Nephron progenitor cell (in vitro differentiated cells): ENCODE measurements at regions not wholly inside any gene's neighbourhood (a gene's known extent, or its start where the extent isn't known, plus 50 kb on each side); places are given as distances from the start of the nearest gene placed in this dataset.

Experiments used
- DNase-seq: peaks from one replicate; pipeline ENCODE4 v3.0.0; 2021
- H3K27ac Mint-ChIP-seq: 2 replicates; pipeline ENCODE4 v1.8.0; 2021; ENCODE audit warnings: mild to moderate bottlenecking, moderate library complexity, mixed read lengths
- H3K27me3 Mint-ChIP-seq: 2 replicates; pipeline ENCODE4 v1.8.0; 2021; ENCODE audit warnings: mild to moderate bottlenecking, low read depth, mixed read lengths; ENCODE audit not compliant: poor library complexity
- H3K36me3 Mint-ChIP-seq: 2 replicates; pipeline ENCODE4 v1.8.0; 2021; ENCODE audit warnings: low read depth, mixed read lengths
- H3K4me1 Mint-ChIP-seq: 2 replicates; pipeline ENCODE4 v1.8.0; 2021; ENCODE audit warnings: mixed read lengths
- H3K4me3 Mint-ChIP-seq: 2 replicates; pipeline ENCODE4 v1.8.0; 2021; ENCODE audit warnings: mild to moderate bottlenecking, moderate library complexity, mixed read lengths
- H3K9me3 Mint-ChIP-seq: 2 replicates; pipeline ENCODE4 v1.8.0; 2021; ENCODE audit warnings: mild to moderate bottlenecking, moderate library complexity, mixed read lengths
- TF ChIP-seq, protein P1 (sequence below): fragments of 200-600 bp; sonication (generic); IDR thresholded peaks from 2 replicates; pipeline ENCODE4 v1.5.0; 2021; ENCODE audit warnings: antibody characterized with exemption

DNA sequence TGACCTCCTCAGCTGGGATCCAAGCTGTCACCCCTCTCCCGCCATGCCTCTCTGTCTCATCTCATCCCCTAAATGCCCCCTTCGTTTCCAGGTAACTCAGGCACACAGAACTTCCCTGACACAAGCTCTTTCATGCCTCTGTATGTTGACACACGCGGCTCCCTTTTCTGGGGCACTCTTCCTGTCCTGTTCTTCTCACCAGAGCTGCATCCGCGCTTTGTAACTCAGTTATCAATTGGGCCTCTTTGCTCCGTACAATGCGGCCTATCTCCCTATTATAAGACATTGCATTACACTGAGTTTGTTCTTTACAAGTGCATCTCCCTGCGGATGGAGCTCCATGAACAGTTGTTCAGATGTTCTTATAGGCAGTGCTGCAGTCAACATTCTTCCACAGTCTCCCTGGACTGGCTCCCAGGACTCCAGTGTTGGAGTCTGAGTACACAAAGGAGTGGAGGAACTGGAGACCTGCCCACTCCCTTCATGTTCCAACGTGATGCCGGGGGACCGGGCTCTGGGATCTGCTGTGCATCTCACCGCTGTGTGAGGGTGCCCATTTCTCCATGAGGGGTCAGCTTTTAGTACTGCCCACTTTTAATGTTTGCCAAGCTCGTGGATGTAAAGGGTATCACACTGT lies 56.9 kb upstream of the TNS3 start:
- Mint-ChIP-seq H3K4me3 (no peak overlapping the region), H3K27ac (peak overlapping the region; percentile 37), H3K36me3 (peaks cover 6% of the 10 kb centered on the region), H3K9me3 (peaks cover 23% of the 10 kb centered on the region), H3K4me1 (peaks cover 70% of the 10 kb centered on the region), H3K27me3 (peaks cover 21% of the 10 kb centered on the region)
- DNase-seq, result no peak
- TF ChIP-seq, protein P1, sequence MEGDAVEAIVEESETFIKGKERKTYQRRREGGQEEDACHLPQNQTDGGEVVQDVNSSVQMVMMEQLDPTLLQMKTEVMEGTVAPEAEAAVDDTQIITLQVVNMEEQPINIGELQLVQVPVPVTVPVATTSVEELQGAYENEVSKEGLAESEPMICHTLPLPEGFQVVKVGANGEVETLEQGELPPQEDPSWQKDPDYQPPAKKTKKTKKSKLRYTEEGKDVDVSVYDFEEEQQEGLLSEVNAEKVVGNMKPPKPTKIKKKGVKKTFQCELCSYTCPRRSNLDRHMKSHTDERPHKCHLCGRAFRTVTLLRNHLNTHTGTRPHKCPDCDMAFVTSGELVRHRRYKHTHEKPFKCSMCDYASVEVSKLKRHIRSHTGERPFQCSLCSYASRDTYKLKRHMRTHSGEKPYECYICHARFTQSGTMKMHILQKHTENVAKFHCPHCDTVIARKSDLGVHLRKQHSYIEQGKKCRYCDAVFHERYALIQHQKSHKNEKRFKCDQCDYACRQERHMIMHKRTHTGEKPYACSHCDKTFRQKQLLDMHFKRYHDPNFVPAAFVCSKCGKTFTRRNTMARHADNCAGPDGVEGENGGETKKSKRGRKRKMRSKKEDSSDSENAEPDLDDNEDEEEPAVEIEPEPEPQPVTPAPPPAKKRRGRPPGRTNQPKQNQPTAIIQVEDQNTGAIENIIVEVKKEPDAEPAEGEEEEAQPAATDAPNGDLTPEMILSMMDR, result no peak

DNA sequence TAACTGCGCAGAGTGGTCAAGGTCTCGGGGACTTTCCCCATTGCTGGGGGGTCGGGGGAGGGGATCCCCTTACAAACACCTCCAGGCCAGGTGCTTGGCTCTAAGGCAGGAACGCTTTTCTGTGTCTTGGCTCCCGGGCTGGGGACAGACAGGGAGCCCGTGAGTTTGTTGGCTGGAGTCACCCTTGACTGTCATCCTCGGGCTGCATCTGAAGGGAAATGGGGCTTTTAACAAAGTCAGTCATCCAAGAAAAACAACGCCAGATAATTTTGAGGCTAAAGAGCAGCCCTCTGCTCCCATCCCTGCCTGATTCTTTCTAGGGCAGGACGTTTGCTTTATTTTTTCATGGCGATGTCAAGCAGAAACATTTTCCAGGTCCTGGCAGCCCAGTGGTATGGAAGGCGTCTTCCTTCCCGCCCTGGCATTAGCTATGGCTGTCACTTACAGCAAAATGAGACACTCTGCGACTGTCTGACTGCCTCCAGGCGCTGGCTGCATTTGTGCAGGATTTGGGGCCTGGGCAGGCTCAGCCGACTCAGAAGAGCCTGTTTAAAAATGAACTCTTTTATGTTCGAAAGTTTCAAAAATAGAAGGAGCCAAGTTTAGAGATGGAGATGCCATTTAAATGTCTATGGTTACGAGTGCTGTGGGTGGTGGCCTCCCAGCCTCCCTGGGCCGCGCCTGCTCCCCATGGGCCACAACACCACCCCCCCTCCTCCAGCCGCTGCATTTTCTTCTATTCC lies 54.7 kb upstream of the TNS3 start:
- Mint-ChIP-seq H3K27ac (no peak overlapping the region), H3K9me3 (peaks cover 7% of the 10 kb centered on the region), H3K4me1 (peaks cover 86% of the 10 kb centered on the region), H3K4me3 (no peak overlapping the region), H3K27me3 (peaks cover 29% of the 10 kb centered on the region), H3K36me3 (no peaks in the 10 kb centered on the region)
- TF ChIP-seq, protein P1, result no peak
- DNase-seq, result no peak

DNA sequence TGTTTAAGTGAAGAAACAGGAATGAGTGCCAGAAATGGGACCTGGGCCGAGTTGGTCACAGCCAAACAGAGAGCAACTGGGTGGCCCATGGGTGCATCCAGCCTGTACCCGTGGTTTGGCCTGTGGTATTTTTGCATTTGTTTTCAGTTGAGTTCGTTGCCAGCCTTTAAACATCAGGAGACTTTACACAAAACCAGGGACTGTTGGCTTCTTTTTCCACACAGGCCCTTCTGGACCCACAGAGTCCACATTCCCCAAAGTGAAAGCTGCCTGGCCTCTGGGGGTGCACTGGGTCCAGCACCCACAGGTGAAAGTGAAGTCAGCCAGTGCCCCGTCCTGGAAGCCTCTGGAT lies 54.1 kb upstream of the TNS3 start:
- H3K27ac Mint-ChIP-seq, result no peak overlapping the region
- peaks cover 29% of the 10 kb centered on the region for H3K27me3 Mint-ChIP-seq
- H3K4me1 Mint-ChIP-seq, result peaks cover 85% of the 10 kb centered on the region

DNA sequence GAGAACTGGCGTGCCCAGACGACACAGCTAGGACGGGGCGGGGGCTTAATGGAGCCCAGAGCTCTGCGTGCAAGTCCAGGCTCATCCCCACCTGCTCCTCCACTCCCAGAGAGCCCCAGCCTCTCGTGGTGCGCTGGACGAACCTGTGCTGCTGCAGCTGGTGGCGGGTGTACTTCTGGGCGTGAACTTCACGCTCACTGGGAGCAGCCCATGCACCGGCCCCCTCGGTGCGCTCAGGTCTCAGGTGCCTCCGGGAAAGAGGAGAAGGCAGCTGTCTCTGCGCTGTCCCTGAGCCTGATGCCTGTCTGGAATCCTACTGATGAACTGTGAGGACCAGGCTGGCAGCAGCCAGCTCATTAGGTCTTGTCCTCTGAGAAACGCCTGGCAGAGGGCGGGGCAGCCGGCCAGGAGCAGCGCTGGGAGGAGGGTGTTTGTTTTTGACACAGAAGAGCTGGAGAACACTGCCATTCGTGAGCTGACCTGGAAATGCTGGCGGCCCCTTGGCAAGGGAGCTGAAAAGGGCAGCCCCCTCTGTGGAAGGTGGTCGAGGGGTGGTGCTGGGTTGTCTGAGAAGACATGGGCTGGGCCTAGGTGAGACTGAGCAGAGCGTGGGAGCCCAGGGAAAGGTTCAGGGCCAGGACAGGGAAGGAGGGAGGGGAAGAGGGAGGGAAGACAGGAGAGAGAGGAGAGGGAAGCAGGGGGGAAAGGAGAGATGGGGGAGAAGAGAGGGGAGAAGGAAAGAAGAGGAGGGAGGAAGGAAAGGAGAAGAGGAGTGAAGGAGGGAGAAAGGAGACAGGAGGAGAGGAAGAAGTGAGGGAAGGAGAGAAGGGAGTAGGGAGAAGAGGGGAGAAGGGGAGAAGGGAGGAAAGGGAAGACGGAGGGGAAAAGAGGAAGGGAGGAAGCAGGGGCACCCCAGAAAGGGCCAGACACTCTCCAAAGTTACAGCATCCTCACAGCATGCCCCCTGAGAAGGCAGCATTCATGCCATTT lies 53.5 kb upstream of the TNS3 start:
- peak overlapping the region; percentile 73 for H3K4me3 Mint-ChIP-seq
- H3K27ac Mint-ChIP-seq, result no peak overlapping the region
- H3K36me3 Mint-ChIP-seq, result no peaks in the 10 kb centered on the region
- peaks cover 78% of the 10 kb centered on the region for H3K4me1 Mint-ChIP-seq
- TF ChIP-seq, protein P1, result no peak
- peak; percentile 60 for DNase-seq
- H3K9me3 Mint-ChIP-seq, result no peaks in the 10 kb centered on the region
- peaks cover 29% of the 10 kb centered on the region for H3K27me3 Mint-ChIP-seq

More for the DNA sequence above, 54.1 kb upstream of the TNS3 start:
- Mint-ChIP-seq H3K9me3 (peaks cover 5% of the 10 kb centered on the region), H3K36me3 (no peaks in the 10 kb centered on the region), H3K4me3 (no peak overlapping the region)
- DNase-seq, result no peak
- TF ChIP-seq, protein P1, result no peak

DNA sequence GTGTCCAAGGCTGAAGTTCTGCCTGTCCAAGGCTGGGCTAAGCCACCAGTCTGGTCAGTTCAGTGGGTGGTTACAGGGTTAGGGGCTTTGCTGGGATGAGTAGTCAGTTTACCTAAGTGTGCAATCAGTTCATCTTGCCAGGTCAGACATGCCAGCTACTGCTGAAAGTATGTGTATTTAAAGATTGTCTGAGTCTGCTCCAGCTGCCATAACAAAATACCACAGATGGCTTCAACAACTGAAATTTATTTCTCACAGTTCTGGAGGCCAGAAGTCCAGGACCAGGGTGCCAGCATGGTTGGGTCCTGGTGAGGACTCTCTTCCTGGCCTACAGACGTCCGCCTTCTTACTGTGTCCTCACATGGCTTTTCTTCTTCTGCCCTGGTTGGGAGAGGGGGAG lies 52.4 kb upstream of the TNS3 start:
- H3K4me1 Mint-ChIP-seq, result peaks cover 69% of the 10 kb centered on the region
- TF ChIP-seq, protein P1, result no peak
- H3K9me3 Mint-ChIP-seq, result peaks cover 2% of the 10 kb centered on the region
- H3K27ac Mint-ChIP-seq, result no peak overlapping the region
- peaks cover 26% of the 10 kb centered on the region for H3K27me3 Mint-ChIP-seq
- H3K4me3 Mint-ChIP-seq, result no peak overlapping the region
- H3K36me3 Mint-ChIP-seq, result no peaks in the 10 kb centered on the region
- DNase-seq, result no peak
